ENCODE measurements at regions not wholly inside any gene's neighbourhood (a gene's known extent, or its start where the extent isn't known, plus 50 kb on each side); places are given as distances from the start of the nearest gene placed in this dataset.

DNA sequence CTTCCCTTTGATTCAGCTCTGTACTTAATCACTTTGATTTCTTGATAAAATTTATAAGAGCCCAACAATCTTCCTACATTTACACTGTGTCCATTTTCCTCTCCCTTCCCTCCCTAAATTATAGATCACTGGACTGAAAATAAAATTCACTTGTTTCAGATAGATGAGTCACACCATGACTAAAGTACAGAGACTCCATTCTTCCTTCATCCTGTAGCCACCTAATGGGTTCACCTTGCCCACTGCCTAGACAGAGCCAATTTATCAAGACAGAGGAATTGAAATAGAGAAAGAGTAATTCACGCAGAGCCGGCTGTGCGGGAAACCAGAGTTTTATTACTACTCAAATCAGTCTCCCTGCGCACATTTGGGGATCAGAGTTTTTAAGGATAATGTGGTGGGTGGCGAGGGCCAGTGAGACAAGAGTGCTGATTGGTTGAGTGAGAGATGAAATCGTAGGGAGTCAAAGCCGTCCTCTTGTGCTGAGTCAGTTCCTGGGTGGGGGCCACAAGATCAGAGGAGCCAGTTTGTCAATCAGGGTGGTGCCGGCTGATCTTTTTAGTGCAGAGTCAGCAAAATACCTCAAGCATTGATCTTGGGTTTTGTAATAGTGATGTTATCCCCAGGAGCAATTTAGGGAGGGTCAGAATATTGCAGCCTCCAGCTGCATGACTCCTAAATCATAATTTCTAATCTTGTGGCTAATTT is 71.3 kb upstream of the MED14 start:
- no peaks in the 10 kb centered on the region for H3K79me2 ChIP-seq (ENCODE audit: insufficient read depth)
- H3K36me3 ChIP-seq (replicated peaks in 1 of 2; ENCODE audit: control insufficient read depth in 1 of 2, insufficient read depth in 2 of 2, low read length in 1 of 2): no peaks in the 10 kb centered on the region
- H3K9me3 ChIP-seq: no peaks in the 10 kb centered on the region
- ChIA-PET CTCF (interaction anchor here (2.7 kb wide), 1 partner anchor 13 kb away, joined by 15 read pairs; no protein-coding TSS in a partner anchor), POLR2A (no interaction called here)
- no peak overlapping the region for H3K4me2 ChIP-seq
- H3K27me3 ChIP-seq (ENCODE audit: insufficient read depth): no peaks in the 10 kb centered on the region; the same call in 1 of the 2 replicates
- H3F3A ChIP-seq (replicated peaks; ENCODE audit: insufficient read depth): no peaks in the 10 kb centered on the region
- H3K9me2 ChIP-seq: no peaks in the 10 kb centered on the region
- H3K4me1 ChIP-seq (ENCODE audit: control insufficient read depth in 1 of 2, insufficient read depth in 2 of 2, low read depth in 1 of 2, low read length in 1 of 2): no peaks in the 10 kb centered on the region
- WGBS (ENCODE audit: low lambda C conversion rate): 67% methylated on average over 8 of the region's 8 CpGs
- no peak overlapping the region for H3K27ac ChIP-seq (ENCODE audit: low read depth in 2 of 2, low read length in 1 of 2)
- H2AFZ ChIP-seq (ENCODE audit: low read depth): no peak overlapping the region
- no peaks in the 10 kb centered on the region for H4K20me1 ChIP-seq (ENCODE audit: insufficient read depth)
- DNase-seq: no peak
- TF ChIP-seq RFX5 (IDR thresholded peaks at IDR 0.05; ENCODE audit: low read length) (no peak), TCF12 (IDR thresholded peaks at IDR 0.05) (no peak)
- H3K4me3 ChIP-seq (ENCODE audit: low read depth in 2 of 2, low read length in 1 of 2): no peak overlapping the region
- no peak overlapping the region for H3K9ac ChIP-seq

GRCh38 chrX:40807384-40807783 is 72.0 kb upstream of the MED14 start:
- Histone ChIP-seq H2AFZ (ENCODE audit: low read depth) (no peak overlapping the region), H3K36me3 (replicated peaks in 1 of 2; ENCODE audit: control insufficient read depth in 1 of 2, insufficient read depth in 2 of 2, low read length in 1 of 2) (no peaks in the 10 kb centered on the region), H3K4me1 (ENCODE audit: control insufficient read depth in 1 of 2, insufficient read depth in 2 of 2, low read depth in 1 of 2, low read length in 1 of 2) (no peaks in the 10 kb centered on the region), H3K9me2 (no peaks in the 10 kb centered on the region), H3K9me3 (no peaks in the 10 kb centered on the region), H3K4me3 (ENCODE audit: low read depth in 2 of 2, low read length in 1 of 2) (no peak overlapping the region), H3K9ac (no peak overlapping the region), H4K20me1 (ENCODE audit: insufficient read depth) (no peaks in the 10 kb centered on the region), H3F3A (replicated peaks; ENCODE audit: insufficient read depth) (no peaks in the 10 kb centered on the region), H3K79me2 (ENCODE audit: insufficient read depth) (no peaks in the 10 kb centered on the region), H3K4me2 (no peak overlapping the region), H3K27me3 (ENCODE audit: insufficient read depth) (no peaks in the 10 kb centered on the region; the same call in 1 of the 2 replicates), H3K27ac (ENCODE audit: low read depth in 2 of 2, low read length in 1 of 2) (no peak overlapping the region)
- WGBS (ENCODE audit: low lambda C conversion rate): 43% methylated on average over 4 of the region's 4 CpGs
- no peak for DNase-seq
- CTCF ChIA-PET: interaction anchor here (1.4 to 2.7 kb wide), 2 partner anchors 13 to 17 kb away, joined by 4 to 15 read pairs; no protein-coding TSS in a partner anchor
- POLR2A ChIA-PET: no interaction called here
- TF ChIP-seq GATA2 (CRISPR knock-in tag; IDR thresholded peaks at IDR 0.05) (no peak), ZBTB33 (IDR thresholded peaks at IDR 0.05; ENCODE audit: borderline replicate concordance, low read depth) (no peak), CTCF (IDR thresholded peaks at IDR 0.05) (no peak), YY1 (IDR thresholded peaks at IDR 0.05; ENCODE audit: low read depth) (no peak), RFX5 (IDR thresholded peaks at IDR 0.05; ENCODE audit: low read length) (no peak), NRF1 (IDR thresholded peaks at IDR 0.05; ENCODE audit: low read depth, low read length) (no peak), TEAD4 (IDR thresholded peaks at IDR 0.05; ENCODE audit: borderline replicate concordance, insufficient read depth) (no peak), RXRA (IDR thresholded peaks at IDR 0.05; ENCODE audit: borderline replicate concordance, low read depth) (no peak), GABPA (IDR thresholded peaks at IDR 0.05; ENCODE audit: low read depth) (no peak)
- TF ChIP-seq, protein P1, sequence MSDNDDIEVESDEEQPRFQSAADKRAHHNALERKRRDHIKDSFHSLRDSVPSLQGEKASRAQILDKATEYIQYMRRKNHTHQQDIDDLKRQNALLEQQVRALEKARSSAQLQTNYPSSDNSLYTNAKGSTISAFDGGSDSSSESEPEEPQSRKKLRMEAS (IDR thresholded peaks at IDR 0.05; ENCODE audit: low read depth): no peak
